AG04449 (cell line): ENCODE measurements at regions not wholly inside any gene's neighbourhood (a gene's known extent, or its start where the extent isn't known, plus 50 kb on each side); places are given as distances from the start of the nearest gene placed in this dataset.

ENCODE experiments used
- CTCF ChIA-PET: fragments of 350-600 bp; formaldehyde crosslinking; extraction: SDS; loops from one replicate; lab custom pipeline; 2021; ENCODE audit warnings: antibody characterized with exemption; lab: Yijun Ruan, JAX
- POLR2A ChIA-PET: fragments of 400-600, 350-600 bp; formaldehyde crosslinking; extraction: SDS; loops from one replicate; lab custom pipeline; 2020; ENCODE audit warnings: antibody characterized with exemption, inconsistent platforms; lab: Yijun Ruan, JAX
- DNase-seq: peaks from one replicate; pipeline ENCODE4 v3.0.0-alpha.2; 2010; ENCODE audit warnings: low read depth, low spot score
- H3K4me3 ChIP-seq: 2 replicates; pipeline ENCODE4 v1.5.1; 2011; ENCODE audit warnings: low read depth, mild to moderate bottlenecking, control low read depth, low read length
- TF ChIP-seq, protein P1 (sequence below): IDR thresholded peaks from one replicate; pipeline ENCODE4 v1.5.1; 2011; ENCODE audit warnings: mild to moderate bottlenecking, moderate library complexity, low read length, control low read depth, inconsistent platforms; ENCODE audit not compliant: insufficient read depth; ENCODE audit errors: missing control alignments

DNA sequence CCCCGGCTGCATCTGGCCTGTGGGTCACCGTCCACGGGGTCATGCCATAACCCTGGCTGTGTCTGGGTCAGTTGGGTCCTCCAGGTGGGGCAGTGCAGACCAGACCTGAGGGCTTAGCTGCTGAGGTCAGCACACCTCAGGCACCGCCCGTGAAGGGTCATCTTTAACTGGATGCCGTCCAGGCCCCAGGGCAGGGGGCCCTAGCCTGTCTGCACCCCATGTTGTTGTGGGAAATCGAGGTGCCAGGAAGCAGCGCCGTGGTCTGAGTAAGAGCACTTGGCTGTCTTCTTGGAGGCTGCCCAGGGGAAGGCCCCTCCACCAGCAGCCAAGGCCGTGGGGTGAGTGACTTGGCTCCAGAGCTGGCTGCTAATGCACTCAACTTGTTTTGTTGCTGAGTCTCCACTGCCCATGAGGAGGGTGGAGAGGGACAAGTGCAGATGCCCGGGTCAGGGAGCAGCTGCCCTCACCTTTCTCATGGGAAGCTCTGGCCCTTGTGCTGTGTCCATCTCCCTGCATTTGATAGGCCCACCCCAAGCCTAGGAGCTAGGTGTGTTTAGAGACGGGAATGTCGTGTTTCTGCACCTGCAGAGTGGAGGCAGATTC is 317.2 kb downstream of the TMEM121 start:
- ChIA-PET POLR2A (no interaction called here), CTCF (no interaction called here)
- no peak overlapping the region for H3K4me3 ChIP-seq
- TF ChIP-seq, protein P1, sequence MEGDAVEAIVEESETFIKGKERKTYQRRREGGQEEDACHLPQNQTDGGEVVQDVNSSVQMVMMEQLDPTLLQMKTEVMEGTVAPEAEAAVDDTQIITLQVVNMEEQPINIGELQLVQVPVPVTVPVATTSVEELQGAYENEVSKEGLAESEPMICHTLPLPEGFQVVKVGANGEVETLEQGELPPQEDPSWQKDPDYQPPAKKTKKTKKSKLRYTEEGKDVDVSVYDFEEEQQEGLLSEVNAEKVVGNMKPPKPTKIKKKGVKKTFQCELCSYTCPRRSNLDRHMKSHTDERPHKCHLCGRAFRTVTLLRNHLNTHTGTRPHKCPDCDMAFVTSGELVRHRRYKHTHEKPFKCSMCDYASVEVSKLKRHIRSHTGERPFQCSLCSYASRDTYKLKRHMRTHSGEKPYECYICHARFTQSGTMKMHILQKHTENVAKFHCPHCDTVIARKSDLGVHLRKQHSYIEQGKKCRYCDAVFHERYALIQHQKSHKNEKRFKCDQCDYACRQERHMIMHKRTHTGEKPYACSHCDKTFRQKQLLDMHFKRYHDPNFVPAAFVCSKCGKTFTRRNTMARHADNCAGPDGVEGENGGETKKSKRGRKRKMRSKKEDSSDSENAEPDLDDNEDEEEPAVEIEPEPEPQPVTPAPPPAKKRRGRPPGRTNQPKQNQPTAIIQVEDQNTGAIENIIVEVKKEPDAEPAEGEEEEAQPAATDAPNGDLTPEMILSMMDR: no peak
- DNase-seq: no peak

DNA sequence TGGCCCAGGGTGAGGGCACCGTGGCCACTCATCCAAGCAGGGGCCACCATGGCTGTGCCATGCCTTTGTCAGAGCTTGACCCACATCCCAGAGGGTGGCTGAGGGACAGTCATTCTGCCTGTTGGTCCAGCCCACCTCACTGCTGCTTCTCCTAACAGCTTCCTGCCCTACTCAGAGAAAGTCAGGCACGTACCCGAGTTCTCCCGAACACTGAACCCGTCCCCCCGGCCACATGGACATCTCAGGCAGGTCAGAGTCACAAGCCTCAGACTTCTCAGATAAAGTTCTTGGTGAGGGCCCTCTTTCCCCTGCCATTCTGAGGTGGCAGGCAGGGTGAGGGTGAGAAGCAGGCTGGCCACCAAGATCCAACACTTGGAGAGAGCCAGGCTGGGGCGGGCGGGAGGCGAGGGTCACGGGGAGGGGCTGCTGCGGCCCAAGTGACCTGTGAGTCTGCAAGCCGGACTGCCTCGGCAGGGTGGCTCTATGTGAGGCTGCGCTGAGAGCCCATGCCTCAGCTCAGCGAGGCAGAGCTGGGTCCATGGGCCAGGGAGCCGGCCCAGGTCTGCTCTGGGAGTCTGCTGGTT is 317.8 kb downstream of the TMEM121 start:
- no peak for DNase-seq
- TF ChIP-seq, protein P1: no peak
- ChIA-PET CTCF (no interaction called here), POLR2A (no interaction called here)
- no peak overlapping the region for H3K4me3 ChIP-seq

DNA sequence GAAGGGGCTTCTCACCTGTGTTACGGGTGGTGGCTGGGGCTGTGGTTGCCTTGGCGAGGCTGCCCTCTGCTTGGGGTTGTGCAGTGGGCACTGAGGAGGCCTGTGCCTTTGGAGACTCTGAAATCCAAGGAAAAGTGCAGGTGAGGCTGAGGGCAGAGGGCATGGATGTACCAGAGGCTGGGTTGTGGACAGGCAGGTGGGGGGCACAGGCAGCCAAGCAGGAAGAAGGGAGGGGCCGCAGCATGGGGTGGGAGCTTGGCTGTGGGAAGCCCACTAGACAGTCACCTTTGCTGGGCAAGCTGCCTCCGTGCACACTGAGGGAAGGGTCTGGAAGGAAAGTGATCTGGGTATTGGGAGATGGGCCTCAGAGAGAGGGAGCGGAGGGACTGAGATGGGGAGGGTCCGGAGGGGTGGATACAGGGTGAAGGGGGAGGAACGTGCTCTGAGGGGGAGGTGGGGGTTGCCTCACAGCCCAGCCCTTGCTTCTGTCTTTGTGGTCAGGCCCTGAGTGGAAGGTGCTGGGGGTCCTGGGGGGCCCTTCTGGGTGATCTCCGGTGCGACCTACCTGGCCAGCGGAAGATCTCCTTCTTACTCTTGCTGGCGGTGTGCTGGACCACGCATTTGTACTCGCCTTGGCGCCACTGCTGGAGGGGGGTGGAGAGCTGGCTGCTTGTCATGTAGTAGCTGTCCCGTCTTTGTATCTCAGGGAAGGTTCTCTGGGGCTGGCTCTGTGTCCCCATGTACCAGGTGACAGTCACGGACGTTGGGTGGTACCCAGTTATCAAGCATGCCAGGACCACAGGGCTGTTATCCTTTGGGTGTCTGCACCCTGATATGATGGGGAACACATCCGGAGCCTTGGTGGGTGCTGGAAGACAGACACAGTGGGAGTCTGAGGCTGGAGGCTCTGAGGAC is 318.7 kb downstream of the TMEM121 start:
- CTCF ChIA-PET: no interaction called here
- POLR2A ChIA-PET: no interaction called here
- no peak for DNase-seq
- TF ChIP-seq, protein P1: no peak
- H3K4me3 ChIP-seq: no peak overlapping the region

DNA sequence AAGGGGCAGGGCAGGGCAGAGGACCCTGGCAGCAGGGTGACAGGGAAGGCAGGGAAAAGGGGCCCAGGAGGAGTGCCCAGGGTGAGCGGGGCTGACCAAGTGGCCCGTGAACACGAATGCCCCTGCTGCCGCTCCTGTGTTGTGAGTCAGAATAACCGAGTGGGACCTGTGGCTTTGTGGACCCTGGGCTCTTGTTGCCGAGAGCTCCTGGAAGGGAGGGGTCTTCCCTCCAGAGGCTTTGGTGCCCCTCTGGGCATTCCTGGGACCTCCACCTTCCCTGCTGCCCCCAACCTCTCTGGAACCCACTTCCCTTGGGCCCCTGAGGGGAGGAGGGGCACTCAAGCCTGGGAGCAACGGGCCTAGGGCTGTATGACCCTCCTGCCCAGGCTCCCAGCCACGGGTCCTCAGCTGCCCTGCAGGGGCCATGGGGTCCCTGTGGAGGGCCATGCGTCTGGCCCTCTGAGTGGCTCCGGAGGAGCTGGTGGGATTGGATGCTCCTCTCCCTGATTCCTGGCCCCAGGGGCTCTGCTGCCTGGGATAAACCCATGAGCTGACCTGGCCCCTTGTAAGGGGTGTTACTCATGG is 319.4 kb downstream of the TMEM121 start:
- DNase-seq: no peak
- CTCF ChIA-PET: no interaction called here
- POLR2A ChIA-PET: no interaction called here
- TF ChIP-seq, protein P1: no peak
- H3K4me3 ChIP-seq: no peak overlapping the region

DNA sequence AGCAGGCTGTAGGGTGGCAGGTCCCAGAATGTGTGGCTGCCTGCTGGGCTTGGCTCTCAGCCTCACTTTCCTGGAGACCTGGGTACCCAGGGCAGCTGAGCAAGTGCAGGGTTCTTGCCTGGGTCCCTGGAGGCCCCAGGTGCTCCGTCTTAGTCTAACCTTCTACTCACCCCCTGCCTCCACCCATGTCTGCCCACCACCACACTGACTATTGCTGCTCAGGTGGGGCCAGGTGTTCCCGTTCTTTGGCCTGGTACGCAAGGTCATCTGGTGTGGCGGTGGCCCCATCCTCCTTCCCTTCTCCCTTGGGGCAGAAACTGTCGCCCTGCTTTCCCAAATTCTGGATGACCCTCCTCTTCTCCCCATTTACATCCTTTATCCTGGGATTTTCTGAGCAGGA is 319.9 kb downstream of the TMEM121 start:
- TF ChIP-seq, protein P1: no peak
- no peak for DNase-seq
- H3K4me3 ChIP-seq: no peak overlapping the region
- POLR2A ChIA-PET: no interaction called here
- CTCF ChIA-PET: no interaction called here

DNA sequence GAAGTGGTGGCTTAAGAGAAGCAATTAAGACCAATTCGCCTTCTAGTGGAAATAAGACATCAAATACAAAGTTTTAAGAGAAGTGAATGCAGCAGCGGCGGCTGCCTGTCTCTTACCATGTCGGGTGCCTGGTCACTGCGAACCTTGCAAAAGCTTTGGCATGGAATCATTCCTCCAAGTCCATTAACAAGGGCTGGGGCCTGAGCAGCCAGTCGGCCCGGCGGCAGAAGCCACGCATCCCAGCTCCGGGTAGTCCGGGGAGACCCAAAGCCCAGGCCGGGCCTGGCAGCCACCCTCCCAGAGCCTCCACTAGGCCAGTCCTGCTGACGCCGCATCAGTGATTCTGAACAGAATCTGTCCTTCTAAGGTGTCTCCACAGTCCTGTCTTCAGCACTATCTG is 321.0 kb downstream of the TMEM121 start:
- H3K4me3 ChIP-seq: no peak overlapping the region
- ChIA-PET POLR2A (no interaction called here), CTCF (no interaction called here)
- DNase-seq: no peak
- TF ChIP-seq, protein P1: no peak
